Inferior parietal cortex (tissue), 1 donor: ENCODE measurements at regions not wholly inside any gene's neighbourhood (a gene's known extent, or its start where the extent isn't known, plus 50 kb on each side); places are given as distances from the start of the nearest gene placed in this dataset.

Experiments
- DNase-seq: peaks from one replicate; pipeline ENCODE4 v3.0.0-alpha.2; 2016; ENCODE audit errors: extremely low spot score

GRCh38 chr3:127399154-127399553 lies 111.3 kb upstream of the PRR20G start:
- DNase-seq = no peak

- no peak for DNase-seq
These were observed 108.6 kb upstream of the PRR20G start for GRCh38 chr3:127396473-127396872.

- DNase-seq = no peak
These were observed 108.0 kb upstream of the PRR20G start for GRCh38 chr3:127395663-127396355.

- no peak for DNase-seq
These were observed 107.3 kb upstream of the PRR20G start for GRCh38 chr3:127394984-127395662.

GRCh38 chr3:127394031-127394430 lies 106.2 kb upstream of the PRR20G start:
- DNase-seq = no peak

- no peak for DNase-seq
These were observed 105.4 kb upstream of the PRR20G start for GRCh38 chr3:127393131-127393820.

- no peak for DNase-seq
These were observed 104.3 kb upstream of the PRR20G start for GRCh38 chr3:127392156-127392490.

GRCh38 chr3:127391436-127392155 lies 103.8 kb upstream of the PRR20G start:
- DNase-seq = no peak

- DNase-seq = no peak
These were observed 102.6 kb upstream of the PRR20G start for GRCh38 chr3:127390365-127391025.

- no peak for DNase-seq
These were observed 102.1 kb upstream of the PRR20G start for GRCh38 chr3:127389913-127390312.

GRCh38 chr3:127389420-127389819 lies 101.6 kb upstream of the PRR20G start:
- no peak for DNase-seq

GRCh38 chr3:127388427-127388826 lies 100.6 kb upstream of the PRR20G start:
- no peak for DNase-seq

GRCh38 chr3:127387556-127388153 lies 99.8 kb upstream of the PRR20G start:
- DNase-seq = no peak

- DNase-seq = no peak
These were observed 99.3 kb upstream of the PRR20G start for GRCh38 chr3:127387119-127387518.

- no peak for DNase-seq
These were observed 98.6 kb upstream of the PRR20G start for GRCh38 chr3:127386490-127386889.

- DNase-seq = no peak
These were observed 97.7 kb upstream of the PRR20G start for GRCh38 chr3:127385540-127385870.

GRCh38 chr3:127384717-127385539 lies 97.1 kb upstream of the PRR20G start:
- DNase-seq = no peak

GRCh38 chr3:127383656-127384179 lies 95.9 kb upstream of the PRR20G start:
- DNase-seq = no peak

- DNase-seq = no peak
These were observed 90.2 kb upstream of the PRR20G start for GRCh38 chr3:127377801-127378655.
